ENCODE measurements at regions not wholly inside any gene's neighbourhood (a gene's known extent, or its start where the extent isn't known, plus 50 kb on each side); places are given as distances from the start of the nearest gene placed in this dataset.

DNA sequence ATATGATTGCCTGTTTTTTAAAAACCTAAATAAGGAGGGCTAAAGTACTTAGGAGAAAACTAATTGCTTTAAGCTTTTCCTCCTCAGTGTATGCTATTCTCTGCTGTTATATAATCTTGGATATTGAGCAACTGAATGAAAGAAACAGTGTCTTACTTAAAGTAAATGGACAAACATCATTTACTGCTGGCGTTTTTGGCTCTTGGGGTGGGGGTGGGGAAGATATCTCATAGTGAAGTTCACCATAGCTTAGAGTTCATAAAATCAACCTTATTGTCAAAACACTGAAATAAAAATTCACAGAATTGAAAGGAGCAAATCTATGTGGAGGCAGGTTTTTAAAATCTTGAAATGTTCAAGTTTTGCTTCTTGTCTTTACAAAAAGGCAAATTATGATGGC lies 256.4 kb upstream of the SOX2 start:
- Histone ChIP-seq H3K4me3 (ENCODE audit: control insufficient read depth in 2 of 3, extremely low read depth in 1 of 3, insufficient read depth in 2 of 3, low read depth in 1 of 3, low read length in 3 of 3) (no peak overlapping the region), H3K9me3 (ENCODE audit: control insufficient read depth, low read depth, low read length) (no peaks in the 10 kb centered on the region), H3K36me3 (ENCODE audit: control insufficient read depth in 2 of 2, extremely low read depth in 1 of 2, insufficient read depth in 2 of 2, low read length in 2 of 2) (no peaks in the 10 kb centered on the region), H3K79me2 (ENCODE audit: control insufficient read depth, insufficient read depth, low read length) (no peaks in the 10 kb centered on the region), H4K20me1 (ENCODE audit: control insufficient read depth, extremely low read depth, insufficient read depth, low read length) (no peaks in the 10 kb centered on the region), H3K27me3 (ENCODE audit: control insufficient read depth, extremely low read depth, insufficient read depth, low read length) (no peaks in the 10 kb centered on the region), H3K9ac (ENCODE audit: control insufficient read depth, extremely low read depth, insufficient read depth, low read length) (no peak overlapping the region), H3K27ac (ENCODE audit: control insufficient read depth, insufficient read depth, low read length) (no peak overlapping the region), H2AFZ (ENCODE audit: control insufficient read depth, low read length) (no peak overlapping the region), H3K4me1 (ENCODE audit: control insufficient read depth, extremely low read depth, insufficient read depth, low read length) (no peaks in the 10 kb centered on the region), H3K4me2 (ENCODE audit: control insufficient read depth, extremely low read depth, insufficient read depth, low read depth, low read length) (no peak overlapping the region), H3K9me1 (ENCODE audit: control insufficient read depth, extremely low read depth, insufficient read depth, low read length) (no peaks in the 10 kb centered on the region)
- TF ChIP-seq CTCF (optimal IDR thresholded peaks at IDR 0.05 in 1 of 3, IDR thresholded peaks at IDR 0.05 in 1 of 3, conservative IDR thresholded peaks at IDR 0.05 in 1 of 3; ENCODE audit: extremely low read depth in 1 of 3, insufficient read depth in 2 of 3, low read length in 3 of 3) (no peak), EZH2 (IDR thresholded peaks at IDR 0.05; ENCODE audit: low read length) (no peak)
- DNase-seq (ENCODE audit: low read depth, low spot score) (no peak), FAIRE-seq (no peak)
- dilution Hi-C loops (cut with MboI; ENCODE audit: extremely low pct_ligation_motif_present, low sequenced_read_pairs) = loop anchor here (10.0 kb wide), 1 partner anchor 60 kb away; no protein-coding TSS in a partner anchor

- Histone ChIP-seq H3K36me3 (ENCODE audit: control insufficient read depth in 2 of 2, extremely low read depth in 1 of 2, insufficient read depth in 2 of 2, low read length in 2 of 2) (no peaks in the 10 kb centered on the region), H3K4me3 (ENCODE audit: control insufficient read depth in 2 of 3, extremely low read depth in 1 of 3, insufficient read depth in 2 of 3, low read depth in 1 of 3, low read length in 3 of 3) (no peak overlapping the region), H3K9me1 (ENCODE audit: control insufficient read depth, extremely low read depth, insufficient read depth, low read length) (no peaks in the 10 kb centered on the region), H3K27ac (ENCODE audit: control insufficient read depth, insufficient read depth, low read length) (no peak overlapping the region), H3K27me3 (ENCODE audit: control insufficient read depth, extremely low read depth, insufficient read depth, low read length) (no peaks in the 10 kb centered on the region), H3K9me3 (ENCODE audit: control insufficient read depth, low read depth, low read length) (no peaks in the 10 kb centered on the region), H3K79me2 (ENCODE audit: control insufficient read depth, insufficient read depth, low read length) (no peaks in the 10 kb centered on the region), H2AFZ (ENCODE audit: control insufficient read depth, low read length) (no peak overlapping the region), H3K4me1 (ENCODE audit: control insufficient read depth, extremely low read depth, insufficient read depth, low read length) (no peaks in the 10 kb centered on the region), H3K9ac (ENCODE audit: control insufficient read depth, extremely low read depth, insufficient read depth, low read length) (no peak overlapping the region), H4K20me1 (ENCODE audit: control insufficient read depth, extremely low read depth, insufficient read depth, low read length) (no peaks in the 10 kb centered on the region), H3K4me2 (ENCODE audit: control insufficient read depth, extremely low read depth, insufficient read depth, low read depth, low read length) (no peak overlapping the region)
- DNase-seq (ENCODE audit: low read depth, low spot score) (no peak), FAIRE-seq (no peak)
- dilution Hi-C loops (cut with MboI; ENCODE audit: extremely low pct_ligation_motif_present, low sequenced_read_pairs) = loop anchor here (10.0 kb wide), 1 partner anchor 60 kb away; no protein-coding TSS in a partner anchor
- TF ChIP-seq CTCF (optimal IDR thresholded peaks at IDR 0.05 in 1 of 3, IDR thresholded peaks at IDR 0.05 in 1 of 3, conservative IDR thresholded peaks at IDR 0.05 in 1 of 3; ENCODE audit: extremely low read depth in 1 of 3, insufficient read depth in 2 of 3, low read length in 3 of 3) (no peak), EZH2 (IDR thresholded peaks at IDR 0.05; ENCODE audit: low read length) (no peak)
These were observed 257.2 kb upstream of the SOX2 start for GRCh38 chr3:181454451-181455027.
